CD4-positive, alpha-beta memory T cell (primary cell): ENCODE measurements at regions not wholly inside any gene's neighbourhood (a gene's known extent, or its start where the extent isn't known, plus 50 kb on each side); places are given as distances from the start of the nearest gene placed in this dataset.

ENCODE experiments used
- CTCF ChIA-PET: fragments of 350-600 bp; sonication (Branson Sonifier 250); formaldehyde crosslinking; loops from one replicate; lab custom pipeline; 2021; ENCODE audit warnings: inconsistent platforms; ENCODE audit not compliant: partially characterized antibody; lab: Charles Lee
- POLR2A ChIA-PET: fragments of 350-600 bp; sonication (Branson Sonifier 250); formaldehyde crosslinking; loops from one replicate; lab custom pipeline; 2021; ENCODE audit not compliant: partially characterized antibody; lab: Charles Lee
- DNase-seq, 5 donors: peaks; one replicate each; pipeline versions ENCODE4 v3.0.0 to v3.0.0-alpha.2; 2020 to 2022; ENCODE audit warnings: mixed read lengths in 1 of 5
- H3K27ac ChIP-seq: one replicate; pipeline ENCODE4 v1.7.0; 2013; ENCODE audit warnings: low read depth, low read length
- H3K27me3 ChIP-seq: 2 replicates; pipeline ENCODE4 v1.7.0; 2013; ENCODE audit warnings: mild to moderate bottlenecking, low read length, moderate library complexity; ENCODE audit not compliant: insufficient read depth
- H3K36me3 ChIP-seq: 2 replicates; pipeline ENCODE4 v1.7.0; 2013; ENCODE audit warnings: mild to moderate bottlenecking, low read length, moderate library complexity; ENCODE audit not compliant: insufficient read depth
- H3K4me1 ChIP-seq: 2 replicates; pipeline ENCODE4 v1.7.0; 2013; ENCODE audit warnings: mild to moderate bottlenecking, low read length, moderate library complexity; ENCODE audit not compliant: insufficient read depth
- H3K4me3 ChIP-seq, 2 donors: one replicate each; pipeline ENCODE4 v1.7.0; 2013; ENCODE audit warnings: low read length in 2 of 2, mild to moderate bottlenecking in 1 of 2
- H3K9me3 ChIP-seq, 2 donors: one replicate each; pipeline ENCODE4 v1.7.0; 2013; ENCODE audit warnings: low read length in 2 of 2, control low read depth in 1 of 2; ENCODE audit not compliant: control insufficient read depth in 1 of 2
- H3K27ac Mint-ChIP-seq, 7 donors: one replicate each; pipeline ENCODE4 v1.8.0; 2020 to 2021; ENCODE audit warnings: mixed read lengths in 7 of 7, mild to moderate bottlenecking in 6 of 7, inconsistent platforms in 3 of 7, moderate library complexity in 3 of 7
- H3K27me3 Mint-ChIP-seq, 2 donors: one replicate each; pipeline ENCODE4 v1.8.0; 2020 to 2021; ENCODE audit warnings: mixed read lengths in 2 of 2
- H3K36me3 Mint-ChIP-seq, 2 donors: one replicate each; pipeline ENCODE4 v1.8.0; 2020 to 2021; ENCODE audit warnings: mixed read lengths in 2 of 2, inconsistent platforms in 1 of 2, mild to moderate bottlenecking in 1 of 2
- H3K4me1 Mint-ChIP-seq, 4 donors: one replicate each; pipeline ENCODE4 v1.8.0; 2020 to 2021; ENCODE audit warnings: mixed read lengths in 4 of 4, mild to moderate bottlenecking in 1 of 4
- H3K4me3 Mint-ChIP-seq, 8 donors: one replicate each; pipeline ENCODE4 v1.8.0; 2020 to 2021; ENCODE audit warnings: mixed read lengths in 8 of 8, mild to moderate bottlenecking in 7 of 8, moderate library complexity in 6 of 8, inconsistent platforms in 3 of 8
- H3K9me3 Mint-ChIP-seq, 8 donors: one replicate each; pipeline ENCODE4 v1.8.0; 2020 to 2021; ENCODE audit warnings: mixed read lengths in 8 of 8, mild to moderate bottlenecking in 5 of 8, inconsistent platforms in 3 of 8, moderate library complexity in 1 of 8
- intact Hi-C: fragments of 100-400 bp; cut with micrococcal nuclease; formaldehyde crosslinking; loops from one replicate; pipeline ENCODE4 v1.15.1; 2023

DNA sequence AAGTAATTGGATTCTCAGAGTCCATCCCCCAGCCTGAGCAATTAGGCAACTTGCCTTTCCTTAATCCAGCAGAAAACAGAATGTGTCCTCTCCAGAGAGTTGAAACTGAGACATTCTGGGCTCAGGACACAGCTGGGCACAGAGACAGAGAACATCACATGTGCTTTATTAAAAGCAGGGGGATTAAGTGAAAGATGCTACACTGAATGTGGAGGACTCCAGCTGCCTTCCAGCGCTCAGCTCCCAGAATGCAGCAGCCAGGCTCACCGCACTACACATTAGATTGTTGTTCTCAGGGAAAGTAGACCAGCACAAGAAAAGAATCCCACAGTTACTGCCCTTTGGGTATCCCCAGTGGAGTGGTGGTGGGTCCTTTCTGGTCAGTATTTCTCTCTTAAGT, 141.6 kb upstream of the IL12B start:
- CTCF ChIA-PET: interaction anchor here (0.7 kb wide), 1 partner anchor 568 kb away, joined by 3 read pairs; no protein-coding TSS in a partner anchor
- Mint-ChIP-seq H3K36me3 (peaks cover 4% of the 10 kb centered on the region in 2 donors), H3K27me3 (no peaks in the 10 kb centered on the region), H3K27ac (no peak overlapping the region), H3K4me3 (no peak overlapping the region), H3K9me3 (peaks cover 4 to 29% (median 25%) of the 10 kb centered on the region in 8 donors), H3K4me1 (peaks cover 16 to 32% (median 23%) of the 10 kb centered on the region in 4 donors)
- no peak overlapping the region for H3K27ac ChIP-seq
- H3K36me3 ChIP-seq: no peaks in the 10 kb centered on the region
- no peak for DNase-seq
- intact Hi-C loops: no loop called here
- POLR2A ChIA-PET: interaction anchor here (1.5 kb wide), 1 partner anchor 60 kb away, joined by 3 read pairs; no protein-coding TSS in a partner anchor
- peaks cover 22% of the 10 kb centered on the region for H3K4me1 ChIP-seq
- H3K9me3 ChIP-seq: no peaks in the 10 kb centered on the region
- H3K27me3 ChIP-seq: no peaks in the 10 kb centered on the region
- H3K4me3 ChIP-seq: no peak overlapping the region

GRCh38 chr5:159475026-159475425, 144.7 kb upstream of the IL12B start:
- Mint-ChIP-seq H3K27ac (no peak overlapping the region), H3K36me3 (peaks cover 4% of the 10 kb centered on the region in 2 donors), H3K9me3 (peaks cover 4 to 30% (median 25%) of the 10 kb centered on the region in 8 donors), H3K4me3 (no peak overlapping the region), H3K4me1 (peaks cover 10 to 26% (median 14%) of the 10 kb centered on the region in 4 donors), H3K27me3 (no peaks in the 10 kb centered on the region)
- H3K36me3 ChIP-seq: no peaks in the 10 kb centered on the region
- no peak overlapping the region for H3K4me3 ChIP-seq
- CTCF ChIA-PET: no interaction called here
- DNase-seq: no peak
- no peak overlapping the region for H3K27ac ChIP-seq
- peaks cover 19% of the 10 kb centered on the region for H3K4me1 ChIP-seq
- POLR2A ChIA-PET: no interaction called here
- intact Hi-C loops: no loop called here
- no peaks in the 10 kb centered on the region for H3K9me3 ChIP-seq
- H3K27me3 ChIP-seq: no peaks in the 10 kb centered on the region

DNA sequence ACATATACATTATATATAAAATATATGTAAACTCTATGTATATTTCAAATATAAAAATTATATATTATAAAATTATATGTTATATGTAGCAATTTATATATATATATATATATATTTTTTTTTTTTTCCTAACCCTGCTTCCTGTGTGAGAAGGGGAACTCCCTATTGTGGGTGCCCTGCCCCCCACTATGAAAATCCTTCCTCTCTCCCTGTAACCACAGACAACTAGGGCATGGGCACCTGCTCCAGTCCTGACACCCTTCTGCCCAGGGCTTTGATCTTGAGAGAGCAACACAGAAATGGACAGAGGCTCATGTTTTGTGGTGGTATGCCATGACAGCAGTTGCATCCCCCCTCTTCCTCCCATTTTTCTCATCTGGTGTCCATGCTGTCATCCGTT, 148.7 kb upstream of the IL12B start:
- Histone ChIP-seq H3K27me3 (no peaks in the 10 kb centered on the region), H3K27ac (no peak overlapping the region), H3K4me1 (peaks cover 14% of the 10 kb centered on the region), H3K9me3 (no peaks in the 10 kb centered on the region), H3K36me3 (no peaks in the 10 kb centered on the region), H3K4me3 (no peak overlapping the region)
- Mint-ChIP-seq H3K4me1 (peaks cover 9 to 19% (median 14%) of the 10 kb centered on the region in 4 donors), H3K27me3 (no peaks in the 10 kb centered on the region), H3K4me3 (peak overlapping the region in 6 of 8 donors; percentile 7 to 63 (median 47)), H3K36me3 (peaks cover 4% of the 10 kb centered on the region in 2 donors), H3K27ac (peak overlapping the region in 2 of 7 donors; percentile 24 to 81), H3K9me3 (peaks cover 4 to 26% (median 22%) of the 10 kb centered on the region in 8 donors)
- CTCF ChIA-PET: interaction anchor here (1.0 kb wide), 1 partner anchor 37 kb away, joined by 3 read pairs; no protein-coding TSS in a partner anchor
- DNase-seq: peak; percentile 15 to 36 (median 23)
- POLR2A ChIA-PET: no interaction called here
- intact Hi-C loops: no loop called here

DNA sequence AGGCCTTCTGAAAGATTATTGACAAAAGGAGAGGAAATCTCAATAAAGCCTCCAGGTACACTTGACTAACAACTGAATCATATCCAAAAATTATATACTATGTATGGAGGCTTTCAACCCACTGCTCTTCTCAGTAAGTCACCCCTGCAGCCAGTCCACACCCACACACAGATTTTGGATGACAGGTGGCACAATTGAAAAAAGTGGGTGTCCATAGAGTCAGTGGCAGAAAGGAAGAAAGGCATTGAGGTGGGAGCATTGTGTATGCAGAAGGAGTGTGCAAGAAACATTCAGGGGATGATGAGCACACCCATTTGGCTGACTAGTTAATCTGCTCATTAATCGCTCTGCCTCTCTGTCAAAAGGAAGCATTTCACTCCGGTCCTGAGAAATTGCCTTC, 150.6 kb upstream of the IL12B start:
- peak overlapping the region in 2 of 7 donors; percentile 1 to 19 for H3K27ac Mint-ChIP-seq
- peaks cover 0 to 8% (median 6%) of the 10 kb centered on the region in 8 donors for H3K9me3 Mint-ChIP-seq
- Histone ChIP-seq H3K36me3 (no peaks in the 10 kb centered on the region), H3K27ac (no peak overlapping the region), H3K9me3 (no peaks in the 10 kb centered on the region), H3K4me3 (no peak overlapping the region), H3K27me3 (no peaks in the 10 kb centered on the region), H3K4me1 (peaks cover 14% of the 10 kb centered on the region)
- intact Hi-C loops: no loop called here
- CTCF ChIA-PET: no interaction called here
- no peak overlapping the region for H3K4me3 Mint-ChIP-seq
- no peaks in the 10 kb centered on the region for H3K36me3 Mint-ChIP-seq
- no peaks in the 10 kb centered on the region for H3K27me3 Mint-ChIP-seq
- POLR2A ChIA-PET: no interaction called here
- H3K4me1 Mint-ChIP-seq: peaks cover 9 to 19% (median 14%) of the 10 kb centered on the region in 4 donors
- no peak for DNase-seq

- Mint-ChIP-seq H3K27me3 (no peaks in the 10 kb centered on the region), H3K4me3 (no peak overlapping the region), H3K4me1 (peaks cover 9 to 19% (median 14%) of the 10 kb centered on the region in 4 donors), H3K27ac (no peak overlapping the region), H3K9me3 (peaks cover 0 to 3% (median 0%) of the 10 kb centered on the region in 8 donors), H3K36me3 (no peaks in the 10 kb centered on the region)
- ChIA-PET POLR2A (no interaction called here), CTCF (interaction anchor here (1.3 kb wide), 1 partner anchor 22 kb away, joined by 3 read pairs; no protein-coding TSS in a partner anchor)
- Histone ChIP-seq H3K36me3 (no peaks in the 10 kb centered on the region), H3K4me3 (no peak overlapping the region), H3K4me1 (peaks cover 14% of the 10 kb centered on the region), H3K9me3 (no peaks in the 10 kb centered on the region), H3K27me3 (no peaks in the 10 kb centered on the region), H3K27ac (no peak overlapping the region)
- DNase-seq: no peak
- intact Hi-C loops: no loop called here
These were observed 151.5 kb upstream of the IL12B start for GRCh38 chr5:159481751-159482150.

DNA sequence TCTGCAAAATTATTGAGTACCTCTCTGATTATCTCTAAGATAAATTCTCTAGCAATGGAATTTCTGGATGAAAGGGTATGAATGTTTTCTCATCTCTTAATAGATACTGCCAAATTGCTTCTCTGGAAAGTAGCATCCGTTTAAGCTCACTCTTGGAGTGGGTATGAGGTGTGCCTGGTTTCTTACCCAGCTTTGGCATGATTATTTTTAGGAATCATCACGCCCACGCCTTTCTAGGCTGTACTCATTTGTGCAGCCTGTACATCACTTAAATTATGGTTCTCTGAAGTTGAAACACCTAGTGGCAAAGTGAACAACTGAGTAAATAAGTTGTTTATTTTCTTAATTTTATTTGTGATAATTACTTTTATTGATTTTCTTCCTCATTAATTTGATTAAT, 156.5 kb upstream of the IL12B start:
- intact Hi-C loops: no loop called here
- H3K4me1 Mint-ChIP-seq: no peaks in the 10 kb centered on the region
- Histone ChIP-seq H3K4me1 (no peaks in the 10 kb centered on the region), H3K27me3 (no peaks in the 10 kb centered on the region), H3K36me3 (no peaks in the 10 kb centered on the region), H3K9me3 (no peaks in the 10 kb centered on the region), H3K27ac (no peak overlapping the region), H3K4me3 (no peak overlapping the region)
- no peak overlapping the region for H3K4me3 Mint-ChIP-seq
- DNase-seq: no peak
- H3K36me3 Mint-ChIP-seq: no peaks in the 10 kb centered on the region
- POLR2A ChIA-PET: no interaction called here
- CTCF ChIA-PET: interaction anchor here (1.0 kb wide), 1 partner anchor 500 kb away, joined by 4 read pairs; no protein-coding TSS in a partner anchor
- H3K27me3 Mint-ChIP-seq: peaks cover 0 to 2% of the 10 kb centered on the region in 2 donors
- no peaks in the 10 kb centered on the region for H3K9me3 Mint-ChIP-seq
- H3K27ac Mint-ChIP-seq: no peak overlapping the region

GRCh38 chr5:159488516-159488915, 158.2 kb upstream of the IL12B start:
- Mint-ChIP-seq H3K27ac (no peak overlapping the region), H3K4me3 (no peak overlapping the region), H3K27me3 (peaks cover 0 to 2% of the 10 kb centered on the region in 2 donors), H3K36me3 (no peaks in the 10 kb centered on the region), H3K4me1 (no peaks in the 10 kb centered on the region), H3K9me3 (peaks cover 0 to 3% (median 0%) of the 10 kb centered on the region in 8 donors)
- no peaks in the 10 kb centered on the region for H3K9me3 ChIP-seq
- H3K27ac ChIP-seq: no peak overlapping the region
- H3K4me1 ChIP-seq: no peaks in the 10 kb centered on the region
- intact Hi-C loops: no loop called here
- no peaks in the 10 kb centered on the region for H3K27me3 ChIP-seq
- no peak for DNase-seq
- no peaks in the 10 kb centered on the region for H3K36me3 ChIP-seq
- ChIA-PET CTCF (no interaction called here), POLR2A (no interaction called here)
- H3K4me3 ChIP-seq: no peak overlapping the region
